Large intestine (tissue), 3 donors: ENCODE measurements at regions not wholly inside any gene's neighbourhood (a gene's known extent, or its start where the extent isn't known, plus 50 kb on each side); places are given as distances from the start of the nearest gene placed in this dataset.
"Not testable (repeated sequence)": the region's sequence is repeated elsewhere in the genome, so short reads cannot be mapped to it uniquely, and the experiment has no call there.

Source experiments
- DNase-seq, 2 donors: peaks; one replicate each; pipeline versions ENCODE4 v3.0.0 to v3.0.0-alpha.2; 2013
- H3K27ac ChIP-seq: one replicate; pipeline ENCODE4 v1.5.1; 2013; ENCODE audit warnings: low read length
- H3K27me3 ChIP-seq: 2 replicates; pipeline ENCODE4 v1.6.1; 2013; ENCODE audit warnings: low read length; ENCODE audit not compliant: control insufficient read depth, insufficient read depth
- H3K36me3 ChIP-seq: 2 replicates; pipeline ENCODE4 v1.6.1; 2013; ENCODE audit warnings: low read length; ENCODE audit not compliant: control insufficient read depth, insufficient read depth
- H3K4me1 ChIP-seq: one replicate; pipeline ENCODE4 v1.6.1; 2013; ENCODE audit warnings: low read length; ENCODE audit not compliant: control insufficient read depth, insufficient read depth
- H3K4me3 ChIP-seq: one replicate; pipeline ENCODE4 v1.5.1; 2013; ENCODE audit warnings: low read length
- H3K9me3 ChIP-seq: one replicate; pipeline ENCODE4 v1.6.1; 2013; ENCODE audit warnings: mild to moderate bottlenecking, low read depth, low read length, moderate library complexity; ENCODE audit not compliant: control insufficient read depth
- WGBS: methylation state at CpG from one replicate; pipeline ENCODE4 v1.1.5; 2013; ENCODE audit warnings: low lambda C conversion rate; ENCODE audit not compliant: insufficient coverage; 5-methylcytosine and 5-hydroxymethylcytosine counted together

GRCh38 chr7:155386608-155387007 is 71.3 kb upstream of the EN2 start:
- peaks cover 91% of the 10 kb centered on the region for H3K27me3 ChIP-seq
- no peak overlapping the region for H3K4me3 ChIP-seq
- no peak overlapping the region for H3K27ac ChIP-seq

GRCh38 chr7:155387066-155387620 is 70.8 kb upstream of the EN2 start:
- H3K27me3 ChIP-seq, result peaks cover 85% of the 10 kb centered on the region
- H3K27ac ChIP-seq, result no peak overlapping the region
- H3K9me3 ChIP-seq, result no peaks in the 10 kb centered on the region
- no peaks in the 10 kb centered on the region for H3K36me3 ChIP-seq
- no peak for DNase-seq
- WGBS, result no CpG with 5 or more reads among the region's 16 CpGs
- no peaks in the 10 kb centered on the region for H3K4me1 ChIP-seq
- H3K4me3 ChIP-seq, result no peak overlapping the region

More at GRCh38 chr7:155386608-155387007, 71.3 kb upstream of the EN2 start:
- Histone ChIP-seq H3K9me3 (no peaks in the 10 kb centered on the region), H3K36me3 (no peaks in the 10 kb centered on the region), H3K4me1 (no peaks in the 10 kb centered on the region)
- no CpG with 5 or more reads among the region's 10 CpGs for WGBS
- no peak for DNase-seq

GRCh38 chr7:155388561-155388960 is 69.4 kb upstream of the EN2 start:
- no peaks in the 10 kb centered on the region for H3K4me1 ChIP-seq
- WGBS, result no CpG with 5 or more reads among the region's 11 CpGs
- H3K36me3 ChIP-seq, result no peaks in the 10 kb centered on the region
- peaks cover 82% of the 10 kb centered on the region for H3K27me3 ChIP-seq
- H3K9me3 ChIP-seq, result no peaks in the 10 kb centered on the region
- DNase-seq, result no peak
- no peak overlapping the region for H3K4me3 ChIP-seq
- no peak overlapping the region for H3K27ac ChIP-seq

GRCh38 chr7:155391414-155391813 is 66.5 kb upstream of the EN2 start:
- no peaks in the 10 kb centered on the region for H3K4me1 ChIP-seq
- peaks cover 68% of the 10 kb centered on the region for H3K27me3 ChIP-seq
- no peak overlapping the region for H3K4me3 ChIP-seq
- no peak overlapping the region for H3K27ac ChIP-seq
- DNase-seq, result no peak
- WGBS, result 100% methylated on average over 1 of the region's 8 CpGs
- no peaks in the 10 kb centered on the region for H3K9me3 ChIP-seq
- no peaks in the 10 kb centered on the region for H3K36me3 ChIP-seq

- Histone ChIP-seq H3K4me3 (no peak overlapping the region), H3K27ac (no peak overlapping the region), H3K9me3 (no peaks in the 10 kb centered on the region), H3K36me3 (no peaks in the 10 kb centered on the region), H3K27me3 (peaks cover 55% of the 10 kb centered on the region), H3K4me1 (no peaks in the 10 kb centered on the region)
- no peak for DNase-seq
- WGBS, result 75% methylated on average over 2 of the region's 11 CpGs
Measured at GRCh38 chr7:155392726-155393570, 65.0 kb upstream of the EN2 start.

GRCh38 chr7:155394413-155394812 is 63.5 kb upstream of the EN2 start:
- Histone ChIP-seq H3K4me1 (no peaks in the 10 kb centered on the region), H3K9me3 (no peaks in the 10 kb centered on the region), H3K27me3 (peaks cover 41% of the 10 kb centered on the region), H3K27ac (no peak overlapping the region), H3K4me3 (no peak overlapping the region), H3K36me3 (no peaks in the 10 kb centered on the region)
- no CpG with 5 or more reads among the region's 7 CpGs for WGBS
- DNase-seq, result no peak

- no peak for DNase-seq
Measured at GRCh38 chr7:155395176-155395797, 62.6 kb upstream of the EN2 start.

GRCh38 chr7:155396661-155397060 is 61.3 kb upstream of the EN2 start:
- peaks cover 33% of the 10 kb centered on the region for H3K27me3 ChIP-seq
- DNase-seq, result no peak
- H3K4me3 ChIP-seq, result no peak overlapping the region
- H3K27ac ChIP-seq, result no peak overlapping the region
- no peaks in the 10 kb centered on the region for H3K36me3 ChIP-seq
- WGBS, result no CpG with 5 or more reads among the region's 16 CpGs
- no peaks in the 10 kb centered on the region for H3K9me3 ChIP-seq
- no peaks in the 10 kb centered on the region for H3K4me1 ChIP-seq

More at GRCh38 chr7:155395176-155395797, 62.6 kb upstream of the EN2 start:
- no peaks in the 10 kb centered on the region for H3K4me1 ChIP-seq
- no CpG with 5 or more reads among the region's 17 CpGs for WGBS
- peaks cover 41% of the 10 kb centered on the region for H3K27me3 ChIP-seq
- H3K27ac ChIP-seq, result no peak overlapping the region
- no peaks in the 10 kb centered on the region for H3K9me3 ChIP-seq
- H3K4me3 ChIP-seq, result no peak overlapping the region
- no peaks in the 10 kb centered on the region for H3K36me3 ChIP-seq

- H3K9me3 ChIP-seq, H3K4me3 ChIP-seq, H3K27ac ChIP-seq, H3K4me1 ChIP-seq, H3K36me3 ChIP-seq, DNase-seq: not testable (repeated sequence)
- peaks cover 38% of the 10 kb centered on the region for H3K27me3 ChIP-seq
- WGBS, result no CpG with 5 or more reads among the region's 49 CpGs
Measured at GRCh38 chr7:155397758-155398714, 59.9 kb upstream of the EN2 start.

GRCh38 chr7:155398944-155399343 is 59.0 kb upstream of the EN2 start:
- H3K4me1 ChIP-seq, result no peaks in the 10 kb centered on the region
- H3K27me3 ChIP-seq, result peaks cover 43% of the 10 kb centered on the region
- no peaks in the 10 kb centered on the region for H3K36me3 ChIP-seq
- H3K9me3 ChIP-seq, result peaks cover 3% of the 10 kb centered on the region
- no peak for DNase-seq
- H3K4me3 ChIP-seq, result no peak overlapping the region
- H3K27ac ChIP-seq, result no peak overlapping the region
- WGBS, result 70% methylated on average over 2 of the region's 14 CpGs
